ENCODE measurements at regions not wholly inside any gene's neighbourhood (a gene's known extent, or its start where the extent isn't known, plus 50 kb on each side); places are given as distances from the start of the nearest gene placed in this dataset.
A peak's percentile ranks its signal among the peaks of the same experiment; 100 is the strongest.
"Not testable (repeated sequence)": the region's sequence is repeated elsewhere in the genome, so short reads cannot be mapped to it uniquely, and the experiment has no call there.

DNA sequence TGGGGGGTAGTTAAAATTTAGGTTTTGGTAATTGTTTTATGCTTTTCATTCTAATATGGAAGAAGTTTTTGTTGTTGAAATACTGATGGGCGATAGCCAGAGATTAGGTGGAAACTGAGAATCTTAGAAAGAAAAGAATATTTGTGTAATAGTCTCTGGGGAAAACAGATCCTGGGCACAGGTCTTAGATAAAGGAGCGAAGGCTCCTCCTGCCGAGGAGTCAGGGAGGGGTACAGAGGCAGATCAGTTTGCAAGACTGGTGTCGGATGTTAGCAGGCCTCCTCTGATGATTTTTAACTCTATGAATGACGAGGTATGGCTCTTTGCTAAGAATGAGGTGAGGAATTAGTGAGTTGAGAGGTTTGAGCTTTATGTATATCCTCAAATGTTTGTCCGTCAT, 339.7 kb downstream of the HGF start:
- no peak for ATAC-seq

DNA sequence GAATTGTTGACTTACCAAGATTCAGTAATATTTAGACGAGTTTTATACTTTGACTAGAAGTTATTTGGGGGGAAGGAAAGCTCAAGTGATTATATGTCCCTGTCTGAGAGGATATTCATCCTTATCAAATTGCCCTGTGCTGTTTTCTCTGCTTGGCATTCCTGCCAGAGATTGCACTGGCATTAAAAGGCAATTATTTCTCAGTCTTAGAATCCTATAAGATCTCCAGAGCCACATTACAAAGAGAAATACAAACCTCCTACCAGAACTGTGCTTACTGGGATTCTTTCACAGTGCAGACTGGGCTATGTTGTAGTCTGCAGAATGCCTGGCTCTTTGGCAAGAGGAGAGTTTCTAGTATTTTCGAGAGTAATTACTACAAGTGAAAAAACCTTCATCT, 342.4 kb downstream of the HGF start:
- ATAC-seq, result no peak

DNA sequence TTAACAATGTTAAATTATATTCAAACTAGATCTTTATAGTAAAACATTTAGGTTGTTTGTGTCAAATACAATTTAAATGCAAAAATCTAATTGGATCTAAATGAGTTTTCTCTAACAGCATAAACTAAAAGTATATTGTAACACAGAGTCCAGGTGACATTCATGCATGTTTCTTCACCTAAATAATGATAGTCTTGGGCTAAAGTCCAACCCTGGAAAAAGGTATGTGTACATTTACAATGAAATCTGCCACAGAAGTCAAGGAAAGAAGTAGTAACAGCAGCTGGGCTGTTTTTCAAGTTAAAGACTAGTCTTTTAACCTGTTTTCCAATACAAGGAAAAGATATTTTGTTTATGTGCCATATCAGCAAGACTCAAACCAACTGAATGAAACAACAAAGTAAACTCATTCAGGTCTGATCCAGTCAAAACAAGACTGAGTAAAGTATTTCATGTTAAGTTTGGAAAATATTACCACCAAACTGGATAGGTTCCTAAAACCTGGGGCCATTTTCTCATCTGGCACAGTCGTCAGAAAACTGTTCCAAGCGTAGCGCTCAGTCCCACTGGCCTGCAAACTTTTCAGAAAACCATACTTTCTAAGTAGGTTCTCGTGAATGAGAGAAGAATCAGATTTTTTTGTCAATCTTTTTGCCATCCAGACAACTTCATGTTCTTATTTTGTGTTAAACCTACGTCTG, 349.2 kb downstream of the HGF start:
- ATAC-seq, result no peak

DNA sequence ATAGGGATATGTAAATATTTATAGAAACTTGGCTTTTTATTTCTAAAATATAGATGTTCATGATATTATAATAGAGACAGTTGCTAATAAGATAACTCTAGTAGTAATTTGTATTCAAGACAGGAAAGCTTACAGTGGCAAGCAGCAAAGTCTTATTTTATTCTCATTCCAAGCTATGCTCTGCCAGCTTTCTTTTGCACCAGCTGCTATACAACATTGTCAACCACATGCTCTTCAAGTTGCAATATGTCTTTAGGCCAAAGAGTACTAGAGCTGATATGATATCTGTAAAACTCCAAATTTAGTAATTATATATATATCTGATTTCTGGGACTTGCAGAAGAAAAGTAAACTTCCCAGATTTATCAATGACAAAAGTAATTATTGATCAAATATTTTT, 350.1 kb downstream of the HGF start:
- no peak for ATAC-seq

DNA sequence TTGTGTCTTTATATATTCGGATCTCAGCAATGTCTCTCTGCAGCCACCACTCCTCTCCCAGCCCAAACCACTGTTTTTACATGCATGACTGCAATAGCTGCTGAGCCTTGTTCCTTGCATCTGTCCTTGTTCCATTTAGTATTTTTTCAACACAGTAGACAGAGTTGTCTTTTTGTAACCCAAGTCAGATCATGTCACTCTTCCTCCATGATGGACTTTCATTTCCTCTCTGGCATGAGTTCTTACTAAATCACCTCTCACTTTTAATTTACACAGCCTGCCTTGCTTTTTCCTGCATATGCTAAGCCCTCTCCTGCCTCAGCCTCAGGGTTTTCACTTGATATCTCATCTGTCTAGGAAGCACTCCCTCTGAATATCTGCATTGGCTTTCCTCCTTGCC, 353.2 kb downstream of the HGF start:
- no peak for ATAC-seq

DNA sequence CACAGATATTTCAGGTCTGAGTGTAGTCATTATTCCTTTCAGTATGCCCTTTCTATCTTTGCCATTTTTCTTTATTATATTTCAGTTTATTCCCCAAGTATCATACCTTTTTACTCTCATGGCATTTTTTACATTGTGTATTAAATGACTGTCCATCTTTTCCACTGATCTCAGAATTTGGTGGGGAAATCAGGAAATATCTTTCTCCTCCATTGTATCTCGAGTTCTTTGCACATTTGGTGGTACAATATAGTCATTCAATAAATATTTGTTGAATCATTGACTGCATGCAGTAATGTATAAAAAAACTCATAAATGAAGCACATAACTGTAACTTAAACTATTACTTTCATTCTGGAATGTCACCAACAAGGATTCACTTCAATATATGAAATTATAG, 354.7 kb downstream of the HGF start:
- no peak for ATAC-seq

DNA sequence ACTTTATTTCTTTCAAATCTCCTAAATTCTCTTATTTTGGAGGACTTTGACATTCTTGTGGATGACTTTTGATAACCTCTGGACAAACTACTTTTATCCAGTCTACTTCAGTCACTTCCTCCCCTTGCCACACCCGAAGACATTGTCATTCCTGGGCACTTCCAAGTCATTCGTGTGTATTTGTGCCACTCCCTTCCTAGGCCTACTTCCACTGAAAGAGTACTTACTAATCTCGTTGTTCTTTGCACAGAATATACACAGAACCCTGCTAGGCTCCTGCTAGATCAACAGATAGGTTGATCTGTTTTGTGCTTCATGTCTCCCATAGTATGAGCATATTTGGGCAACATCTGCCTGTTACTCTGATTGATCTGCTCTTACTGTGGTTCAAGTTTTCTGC, 355.4 kb downstream of the HGF start:
- peak; percentile 69 for ATAC-seq

DNA sequence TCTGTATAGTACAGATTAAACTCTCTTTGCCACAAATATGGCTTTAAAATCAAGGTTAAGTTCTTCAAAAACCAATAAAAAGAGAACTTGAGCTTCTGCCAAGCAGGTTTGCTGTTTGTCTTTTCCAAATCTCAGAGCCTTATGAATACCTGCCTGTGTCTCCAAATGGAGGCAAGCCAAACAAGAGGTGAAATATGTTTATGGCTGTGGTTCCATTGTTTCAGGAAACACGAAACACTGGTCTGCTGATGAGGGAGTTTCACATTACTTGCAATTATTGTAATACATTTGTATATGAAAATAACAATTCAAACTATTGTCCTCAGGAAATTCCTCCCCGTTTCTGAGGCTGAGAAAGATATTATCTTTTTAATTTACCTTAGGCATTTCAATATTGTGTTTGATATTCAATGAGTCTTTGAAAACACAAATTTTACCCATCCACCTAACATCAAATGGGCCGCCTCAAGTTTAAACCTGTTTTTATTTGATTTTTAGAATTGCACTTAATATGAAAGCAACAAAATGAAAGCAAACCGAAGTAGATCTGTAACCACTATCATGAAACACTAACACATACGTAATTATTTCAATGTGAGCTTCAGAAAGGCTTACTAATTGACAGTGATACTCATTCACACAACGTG, 359.3 kb downstream of the HGF start:
- ATAC-seq, result peak; percentile 45

DNA sequence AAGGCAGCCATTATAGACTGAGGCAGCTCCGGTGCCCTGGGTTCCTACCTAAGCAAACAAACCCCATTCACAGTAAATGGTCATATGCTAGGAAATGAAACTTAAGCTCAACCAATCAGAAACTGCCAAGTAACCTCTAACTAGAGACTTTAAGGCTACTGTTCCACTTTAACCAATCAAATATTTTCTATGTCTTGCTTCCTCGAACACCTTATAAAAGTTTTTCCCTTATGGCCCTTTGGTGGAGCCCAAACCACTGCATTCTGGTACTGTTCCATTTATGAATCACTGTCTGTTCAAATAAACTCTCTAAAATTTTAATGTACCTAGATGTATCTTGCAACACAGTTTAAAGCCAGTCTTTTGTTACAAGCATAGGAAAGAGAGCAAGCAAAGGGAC, 361.1 kb downstream of the HGF start:
- peak; percentile 57 for ATAC-seq

DNA sequence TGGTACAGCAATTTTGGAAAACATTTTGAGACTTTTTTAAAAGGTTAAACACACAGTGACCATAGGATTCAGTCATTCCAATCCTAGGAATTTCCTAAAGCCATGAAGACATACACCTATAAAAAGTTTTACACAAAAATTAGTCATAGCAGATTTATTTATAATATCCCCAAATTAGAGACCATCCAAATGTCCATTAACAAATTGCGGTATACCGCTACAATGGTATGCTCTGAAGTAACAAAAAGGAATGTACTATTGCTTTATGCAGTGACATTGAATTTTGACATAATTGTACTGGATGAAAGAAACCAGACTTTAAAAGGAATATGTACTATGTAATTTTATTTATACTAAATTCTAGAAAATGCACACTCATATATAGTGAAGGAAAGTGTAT, 362.8 kb downstream of the HGF start:
- ATAC-seq, result no peak

DNA sequence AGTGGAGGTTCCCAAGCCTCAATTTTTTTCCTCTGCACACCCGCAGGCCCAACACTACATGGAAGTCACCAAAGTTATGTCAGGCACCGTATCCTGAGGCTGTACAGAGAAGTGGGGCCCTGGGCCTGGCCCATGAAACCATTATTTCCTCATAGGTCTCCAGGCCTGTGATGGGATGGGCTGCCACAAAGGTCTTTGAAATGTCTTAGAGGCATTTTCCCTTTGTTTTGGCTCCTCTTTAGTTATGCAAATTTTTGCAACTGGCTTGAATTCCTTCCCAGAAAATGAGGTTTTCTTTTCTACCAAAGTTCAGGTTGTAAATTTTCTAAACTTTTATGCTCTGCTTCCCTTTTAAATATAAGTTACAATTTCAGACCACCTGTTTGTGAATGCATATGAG, 365.2 kb downstream of the HGF start:
- ATAC-seq, result no peak

DNA sequence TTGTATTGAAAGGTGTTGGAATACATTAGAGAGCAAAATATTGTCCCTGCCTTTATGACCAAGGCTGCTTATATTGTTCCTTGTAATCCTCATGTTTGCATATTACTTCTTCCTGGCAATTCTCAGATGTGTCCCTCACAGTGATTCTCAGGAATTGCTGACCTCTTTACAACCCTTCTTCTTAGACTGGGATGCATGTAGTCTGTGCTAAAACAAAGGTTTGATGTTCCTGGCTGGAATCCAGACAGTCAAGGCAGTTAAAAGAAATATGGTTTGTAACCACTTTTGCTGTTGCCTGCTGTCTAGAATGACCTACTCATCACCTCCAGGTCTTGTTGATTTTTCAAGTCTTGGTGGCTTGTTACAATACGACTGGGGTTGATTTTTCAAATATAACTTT, 367.6 kb downstream of the HGF start:
- ATAC-seq, result no peak

DNA sequence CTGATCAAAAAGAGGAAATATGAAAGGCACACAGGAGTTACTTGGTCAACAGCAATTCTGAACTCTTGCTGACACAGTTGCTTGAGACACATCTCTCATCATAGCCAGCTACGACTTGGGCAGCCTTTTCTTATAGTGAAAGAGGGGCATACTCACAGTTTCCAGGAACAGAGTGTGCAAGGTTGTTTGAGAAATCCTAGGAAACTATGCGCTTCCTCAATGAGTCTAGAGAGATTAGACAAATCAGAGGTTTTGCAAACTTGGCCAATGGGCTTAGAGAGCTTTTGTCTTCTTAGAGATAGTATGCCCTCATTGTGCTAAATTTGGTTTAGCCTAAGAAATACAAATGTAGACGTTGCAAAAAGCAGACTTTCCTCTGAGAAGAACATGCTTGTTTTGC, 370.4 kb downstream of the HGF start:
- no peak for ATAC-seq

DNA sequence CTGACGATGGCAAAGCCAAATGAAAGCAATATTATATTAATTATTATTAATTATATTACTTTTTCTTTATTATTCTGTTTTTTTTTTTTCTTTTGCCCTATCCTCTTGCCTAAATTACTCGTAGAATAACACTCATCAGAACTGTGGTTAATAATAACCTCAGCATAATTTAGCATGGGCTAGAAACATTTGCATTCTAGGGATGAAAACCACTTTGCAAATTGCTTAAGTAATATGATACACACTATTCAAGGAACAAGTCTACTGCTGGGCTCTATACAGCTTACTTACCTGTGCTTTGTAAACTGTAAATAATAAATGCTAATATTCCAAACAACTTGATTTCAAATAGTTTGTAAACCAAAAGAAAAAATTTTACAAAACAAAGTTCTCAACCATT, 375.8 kb downstream of the HGF start:
- no peak for ATAC-seq

DNA sequence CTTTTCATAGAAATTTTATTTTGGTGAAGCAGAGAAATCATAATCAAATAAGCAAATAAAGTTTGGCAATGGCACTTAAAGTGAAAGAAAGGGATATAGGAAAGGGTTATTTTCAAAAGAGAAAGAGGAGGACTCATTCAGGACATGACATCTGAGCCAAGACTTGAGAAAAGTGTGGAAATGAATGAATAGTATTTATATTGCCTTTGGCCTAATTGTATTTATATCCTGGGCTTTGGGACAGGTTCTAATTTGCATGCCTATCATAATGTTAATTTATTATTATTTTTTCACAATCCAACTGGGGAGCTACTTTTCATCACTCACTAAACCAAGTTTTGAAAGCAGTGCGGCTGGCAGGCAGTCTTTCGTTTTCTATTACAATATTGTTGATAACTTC, 376.8 kb downstream of the HGF start:
- no peak for ATAC-seq

DNA sequence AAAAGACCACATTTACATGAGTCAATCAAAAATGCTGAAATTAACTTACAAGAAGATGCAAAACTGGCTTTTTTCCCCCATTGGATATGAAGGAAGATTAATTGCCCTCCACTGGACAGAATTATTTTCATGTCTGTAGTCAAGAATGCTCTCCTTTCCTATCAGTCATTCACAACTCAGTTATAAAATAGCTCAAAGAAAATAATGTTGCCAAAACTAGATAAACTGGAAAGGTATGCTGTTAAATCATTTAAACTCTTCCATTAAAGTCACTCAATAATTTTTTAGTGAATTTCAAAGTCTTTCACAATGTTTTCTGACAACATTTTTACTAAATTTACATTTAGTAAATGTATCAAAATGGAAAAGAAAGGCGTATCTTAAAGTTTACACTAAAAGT, 384.5 kb downstream of the HGF start:
- no peak for ATAC-seq

DNA sequence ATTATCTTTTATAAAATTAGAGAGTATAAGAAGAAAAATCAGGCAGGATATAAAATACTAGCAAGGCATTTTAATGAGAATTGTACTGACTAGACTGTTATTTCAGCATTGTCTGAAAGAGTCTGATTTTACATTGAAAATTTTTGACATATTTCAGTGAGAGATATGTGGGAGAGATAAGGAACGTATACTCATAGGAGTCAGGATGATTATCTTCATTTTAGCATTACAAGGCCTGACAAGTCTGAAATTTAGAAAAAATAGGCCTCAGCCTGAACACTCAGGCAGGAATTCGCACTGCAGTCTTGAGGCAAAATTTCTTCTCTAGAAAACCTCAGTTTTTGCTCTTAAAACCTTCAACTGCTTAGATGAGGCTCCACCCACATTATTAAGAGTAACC, 386.0 kb downstream of the HGF start:
- no peak for ATAC-seq

DNA sequence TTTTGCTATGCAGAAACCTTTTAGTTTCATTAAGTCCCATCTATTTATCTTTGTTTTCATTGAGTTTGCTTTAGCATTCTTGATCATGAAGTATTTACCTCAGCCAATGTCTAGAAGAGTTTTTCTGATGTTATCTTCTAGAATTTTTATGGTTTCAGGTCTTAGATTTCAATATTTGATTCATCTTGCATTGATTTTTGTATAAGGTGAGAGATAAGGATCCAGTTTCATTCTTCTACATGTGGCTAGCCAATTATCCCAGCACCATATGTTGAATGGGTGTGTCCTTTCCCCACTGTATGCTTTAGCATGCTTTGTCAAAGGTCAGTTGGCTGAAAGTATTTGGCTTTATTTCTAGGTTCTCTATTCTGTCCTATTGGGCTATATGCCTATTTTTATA, 395.2 kb downstream of the HGF start:
- not testable (repeated sequence) for ATAC-seq

DNA sequence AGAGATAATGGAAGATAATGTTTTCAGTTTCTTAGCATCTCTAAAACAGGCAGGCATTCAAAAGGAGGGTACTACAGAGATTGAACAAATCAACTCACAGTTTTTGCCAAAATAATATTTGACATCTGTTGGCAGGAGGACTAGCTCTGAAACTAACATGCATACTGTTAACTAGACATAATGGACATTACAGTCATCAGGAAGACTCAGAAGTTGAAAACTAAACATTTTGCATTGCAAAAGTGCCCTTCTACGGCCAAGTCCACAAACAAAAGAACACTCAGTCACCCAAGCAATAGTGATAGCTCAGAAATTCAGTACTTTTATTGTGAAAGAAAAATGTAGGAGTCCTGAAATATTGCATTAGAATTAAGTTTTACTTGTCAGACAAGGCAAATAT, 399.0 kb downstream of the HGF start:
- no peak for ATAC-seq

DNA sequence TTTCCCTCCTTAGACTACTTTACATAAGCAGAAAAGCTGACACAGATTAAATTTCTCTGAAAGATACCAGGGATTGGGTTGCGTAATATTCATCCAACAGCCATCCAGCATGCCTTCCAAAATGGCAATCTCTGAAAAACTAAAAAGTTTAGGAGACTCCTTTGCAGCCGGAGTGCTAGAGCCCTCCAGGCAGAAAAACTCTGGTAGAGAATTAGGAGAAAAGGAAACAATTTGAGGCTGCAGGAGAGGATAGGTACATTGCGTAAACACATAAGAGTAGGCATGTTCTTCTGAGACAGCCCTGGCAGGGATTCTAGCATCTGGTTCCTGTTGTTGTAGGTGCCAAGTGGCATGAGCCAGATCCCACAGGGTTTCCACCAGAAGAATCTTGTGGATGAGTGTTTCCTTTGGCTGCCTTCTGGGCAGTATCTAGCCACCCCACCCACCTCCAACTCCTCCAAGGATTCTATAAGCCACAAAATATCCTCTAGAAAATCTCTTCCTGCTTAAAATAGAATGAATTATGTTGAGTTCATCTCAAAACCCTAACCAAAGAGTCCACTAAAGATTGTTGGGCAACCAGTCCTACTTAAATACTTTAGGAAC, 402.4 kb downstream of the HGF start:
- no peak for ATAC-seq

DNA sequence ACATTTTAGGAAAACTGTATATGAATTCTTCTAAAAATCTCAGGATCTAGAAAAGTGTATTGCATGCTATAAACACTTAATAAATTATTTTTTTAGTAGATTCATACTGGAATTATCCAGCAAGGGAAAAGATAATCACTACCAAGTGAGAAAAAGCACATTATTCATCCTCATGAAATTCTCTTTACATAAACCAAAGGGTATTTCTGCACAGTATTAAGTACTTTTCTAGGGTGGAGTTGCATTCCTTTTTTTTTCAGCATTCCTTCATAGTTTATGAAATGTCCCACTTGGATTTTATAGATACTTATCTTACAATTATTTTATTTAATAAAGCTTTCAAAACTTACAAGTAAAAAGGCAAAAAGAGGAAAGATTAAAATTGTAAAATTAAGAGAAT, 403.3 kb downstream of the HGF start:
- ATAC-seq, result no peak

DNA sequence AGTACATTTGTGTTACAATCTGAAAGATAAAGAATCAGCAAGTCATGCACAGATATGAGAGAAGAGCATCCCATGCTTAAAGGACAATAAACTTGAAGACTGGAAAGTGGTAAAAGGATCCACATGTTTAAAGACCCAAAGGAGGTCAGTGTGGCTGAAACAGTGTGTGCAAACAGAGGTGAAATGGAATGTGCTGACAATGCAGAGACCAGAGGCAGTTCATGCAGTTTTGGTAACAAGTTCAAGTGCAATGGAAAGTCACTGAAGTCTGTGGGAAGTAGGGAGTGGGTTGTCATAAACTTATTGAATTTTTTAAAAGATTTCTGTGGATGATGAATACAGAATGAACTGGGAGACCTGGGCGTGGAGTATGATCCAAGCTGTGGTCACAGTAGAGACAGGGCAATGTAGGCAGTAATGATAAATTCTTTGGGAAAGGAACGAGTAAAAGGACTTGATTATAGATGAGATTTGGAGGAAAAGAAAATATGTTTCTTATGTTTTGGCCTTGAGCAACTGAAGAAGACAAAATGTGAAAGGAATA, 408.0 kb downstream of the HGF start:
- no peak for ATAC-seq

DNA sequence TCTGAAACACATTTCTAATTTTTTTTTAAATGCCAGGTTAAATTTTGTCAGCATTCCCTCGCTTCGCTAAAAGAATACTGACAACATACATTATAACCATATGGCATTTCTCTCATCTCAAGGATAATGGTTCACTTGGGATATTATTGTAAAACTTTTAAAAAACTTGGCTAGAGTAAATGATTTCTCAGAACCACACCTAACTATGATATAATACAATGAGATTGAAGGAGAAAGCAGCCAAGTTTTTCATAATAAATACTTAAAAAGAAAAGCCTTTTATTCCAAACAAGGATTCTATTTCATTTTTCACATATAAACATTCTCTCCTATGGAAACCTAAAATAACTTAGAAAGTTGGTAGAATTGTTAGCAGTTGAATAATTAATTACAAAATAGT, 413.9 kb downstream of the HGF start:
- no peak for ATAC-seq

DNA sequence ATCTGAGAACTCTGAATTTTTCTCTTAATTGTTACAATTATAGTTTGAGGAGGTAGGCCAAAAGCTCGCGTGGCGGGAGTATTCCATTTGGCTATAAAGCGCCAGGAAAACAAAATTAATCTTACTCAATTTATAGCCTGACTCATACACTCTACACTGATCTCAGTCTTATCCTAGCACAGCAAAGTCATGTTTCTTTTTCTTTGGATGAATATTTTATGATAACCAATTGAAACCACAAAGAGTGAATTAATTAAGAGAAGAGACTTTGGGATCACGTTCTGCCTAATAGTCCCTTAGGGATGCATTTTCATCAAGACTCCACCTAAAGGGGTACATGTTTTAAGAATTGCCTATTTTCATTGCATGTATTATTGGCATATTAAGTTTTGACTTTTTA, 420.8 kb downstream of the HGF start:
- ATAC-seq, result no peak

Data from esophagus mucosa (tissue), 1 donor.